GM06990 (cell line): ENCODE measurements at regions not wholly inside any gene's neighbourhood (a gene's known extent, or its start where the extent isn't known, plus 50 kb on each side); places are given as distances from the start of the nearest gene placed in this dataset.

Experiments used
- DNase-seq: peaks from one replicate; pipeline ENCODE4 v3.0.0-alpha.2; 2011; ENCODE audit not compliant: insufficient read length; ENCODE audit errors: extremely low read depth
- H3K27me3 ChIP-seq: replicated peaks from 2 replicates; pipeline ENCODE4 v1.6.0; 2011; ENCODE audit warnings: low read length; ENCODE audit not compliant: control insufficient read depth, insufficient read depth
- H3K36me3 ChIP-seq: 2 replicates; pipeline ENCODE4 v1.5.1; 2011; ENCODE audit warnings: low read length; ENCODE audit not compliant: control insufficient read depth, insufficient read depth
- H3K4me3 ChIP-seq: replicated peaks from 2 replicates; pipeline ENCODE4 v1.5.1; 2011; ENCODE audit warnings: low read depth, mild to moderate bottlenecking, control low read depth, low read length
- TF ChIP-seq, protein P1 (sequence below): IDR thresholded peaks from 2 replicates; pipeline ENCODE4 v1.5.1; 2011; ENCODE audit warnings: low read length, control low read depth, mild to moderate bottlenecking, inconsistent platforms; ENCODE audit not compliant: insufficient read depth, poor library complexity, severe bottlenecking

DNA sequence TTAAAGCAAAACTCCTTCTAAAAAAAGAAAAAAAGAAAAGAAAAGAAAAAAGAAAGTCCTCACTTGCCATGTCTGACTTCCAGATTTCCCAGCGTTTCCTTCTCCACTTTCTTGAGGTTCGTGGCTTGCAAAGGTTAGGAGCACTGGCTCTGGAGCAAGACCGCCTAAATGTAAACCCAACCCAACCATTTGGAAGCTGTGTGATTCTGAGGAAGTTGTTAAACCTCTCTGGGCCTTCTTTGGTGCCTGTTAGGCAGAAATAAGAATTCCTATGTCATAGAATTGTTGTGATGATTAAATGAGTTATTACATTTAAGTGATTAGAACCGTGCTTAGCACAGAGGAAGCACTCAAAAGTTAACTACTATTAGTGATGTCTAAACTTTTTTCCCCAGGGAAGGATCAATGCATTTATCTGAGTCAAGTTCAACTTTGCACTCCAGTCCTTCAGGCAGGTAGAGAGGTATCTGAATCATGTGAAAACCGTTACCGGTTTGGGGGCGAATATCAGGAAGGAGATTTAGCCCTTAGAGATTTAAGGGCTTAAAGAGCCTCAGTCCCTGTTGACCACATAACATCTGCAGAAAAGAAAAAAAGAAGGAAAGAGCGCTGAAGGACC, 78.3 kb upstream of the HES1 start:
- TF ChIP-seq, protein P1, sequence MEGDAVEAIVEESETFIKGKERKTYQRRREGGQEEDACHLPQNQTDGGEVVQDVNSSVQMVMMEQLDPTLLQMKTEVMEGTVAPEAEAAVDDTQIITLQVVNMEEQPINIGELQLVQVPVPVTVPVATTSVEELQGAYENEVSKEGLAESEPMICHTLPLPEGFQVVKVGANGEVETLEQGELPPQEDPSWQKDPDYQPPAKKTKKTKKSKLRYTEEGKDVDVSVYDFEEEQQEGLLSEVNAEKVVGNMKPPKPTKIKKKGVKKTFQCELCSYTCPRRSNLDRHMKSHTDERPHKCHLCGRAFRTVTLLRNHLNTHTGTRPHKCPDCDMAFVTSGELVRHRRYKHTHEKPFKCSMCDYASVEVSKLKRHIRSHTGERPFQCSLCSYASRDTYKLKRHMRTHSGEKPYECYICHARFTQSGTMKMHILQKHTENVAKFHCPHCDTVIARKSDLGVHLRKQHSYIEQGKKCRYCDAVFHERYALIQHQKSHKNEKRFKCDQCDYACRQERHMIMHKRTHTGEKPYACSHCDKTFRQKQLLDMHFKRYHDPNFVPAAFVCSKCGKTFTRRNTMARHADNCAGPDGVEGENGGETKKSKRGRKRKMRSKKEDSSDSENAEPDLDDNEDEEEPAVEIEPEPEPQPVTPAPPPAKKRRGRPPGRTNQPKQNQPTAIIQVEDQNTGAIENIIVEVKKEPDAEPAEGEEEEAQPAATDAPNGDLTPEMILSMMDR: no peak
- H3K4me3 ChIP-seq: peak overlapping the region; percentile 51
- H3K27me3 ChIP-seq: no peaks in the 10 kb centered on the region
- no peaks in the 10 kb centered on the region for H3K36me3 ChIP-seq
- DNase-seq: no peak

DNA sequence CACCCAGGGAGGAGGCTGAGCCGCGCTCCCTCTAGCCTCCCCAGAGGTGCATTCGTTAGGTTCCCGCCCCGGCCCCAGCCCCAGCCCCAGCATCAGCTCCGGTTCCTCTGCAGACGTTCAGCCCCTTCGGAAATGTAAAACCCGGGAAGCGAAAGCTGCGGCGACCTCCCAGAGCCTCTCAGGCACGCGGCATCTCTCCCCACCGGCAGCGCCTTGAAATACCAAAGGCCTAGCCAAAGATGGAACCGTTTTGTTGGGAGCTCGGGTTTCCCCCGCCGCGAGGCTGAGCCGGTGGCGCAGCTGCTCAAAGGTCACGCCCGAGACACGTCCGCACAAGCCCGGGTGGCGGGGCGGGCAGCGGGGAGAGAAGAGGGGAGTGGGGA, 77.8 kb upstream of the HES1 start:
- DNase-seq: peak; percentile 70
- TF ChIP-seq, protein P1: no peak

DNA sequence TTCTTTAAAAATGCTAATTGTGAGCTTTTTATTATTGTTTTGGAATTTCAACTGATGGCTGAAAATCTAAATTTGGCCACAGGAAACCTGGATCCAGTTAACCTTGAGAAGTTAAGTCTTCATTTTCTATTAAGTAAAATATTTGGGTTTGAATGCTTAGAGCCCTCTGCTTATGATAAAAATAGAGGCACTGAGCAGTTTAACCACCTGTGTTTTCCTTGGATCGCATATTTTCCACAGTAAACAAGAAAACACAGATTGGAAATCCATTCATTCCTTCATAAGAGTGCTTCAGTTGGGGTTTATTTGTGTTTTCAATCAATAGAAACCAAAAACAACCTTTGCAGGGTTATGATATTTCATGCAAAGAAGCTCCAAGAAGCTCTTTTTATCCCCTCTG, 77.2 kb upstream of the HES1 start:
- DNase-seq: no peak
- Histone ChIP-seq H3K4me3 (no peak overlapping the region), H3K27me3 (no peaks in the 10 kb centered on the region), H3K36me3 (no peaks in the 10 kb centered on the region)
- TF ChIP-seq, protein P1: no peak

More for the DNA sequence above, 77.8 kb upstream of the HES1 start:
- Histone ChIP-seq H3K27me3 (no peaks in the 10 kb centered on the region), H3K4me3 (peak overlapping the region; percentile 51), H3K36me3 (no peaks in the 10 kb centered on the region)

DNA sequence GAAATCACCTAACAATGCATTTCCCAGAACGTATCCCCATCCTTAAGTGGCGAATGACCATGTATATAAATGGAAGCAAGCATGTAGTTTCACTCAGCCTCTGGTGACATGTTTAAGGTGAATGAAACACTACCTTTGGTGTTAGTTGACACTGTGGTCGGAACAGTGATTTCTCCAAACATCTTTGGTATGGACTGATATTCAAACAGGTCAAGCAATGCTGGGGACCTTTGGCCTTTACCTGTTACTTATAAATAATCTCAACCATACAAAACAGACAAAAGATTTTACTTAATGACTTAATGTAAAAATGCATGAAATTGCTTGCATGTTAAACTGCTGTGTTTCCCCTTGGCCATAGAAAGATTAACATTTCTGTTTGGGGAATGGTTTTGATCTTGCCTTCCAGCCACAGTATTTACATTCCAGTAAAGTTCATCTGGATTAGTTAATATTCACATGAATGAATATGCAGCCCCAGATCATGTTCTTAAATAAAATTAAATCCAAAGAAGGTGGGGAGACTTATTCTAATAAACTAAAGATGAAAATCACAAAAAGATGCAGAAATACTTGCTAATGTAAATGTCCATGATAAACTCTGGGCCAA, 74.4 kb upstream of the HES1 start:
- H3K36me3 ChIP-seq: no peaks in the 10 kb centered on the region
- TF ChIP-seq, protein P1: no peak
- no peaks in the 10 kb centered on the region for H3K27me3 ChIP-seq
- no peak overlapping the region for H3K4me3 ChIP-seq
- no peak for DNase-seq

DNA sequence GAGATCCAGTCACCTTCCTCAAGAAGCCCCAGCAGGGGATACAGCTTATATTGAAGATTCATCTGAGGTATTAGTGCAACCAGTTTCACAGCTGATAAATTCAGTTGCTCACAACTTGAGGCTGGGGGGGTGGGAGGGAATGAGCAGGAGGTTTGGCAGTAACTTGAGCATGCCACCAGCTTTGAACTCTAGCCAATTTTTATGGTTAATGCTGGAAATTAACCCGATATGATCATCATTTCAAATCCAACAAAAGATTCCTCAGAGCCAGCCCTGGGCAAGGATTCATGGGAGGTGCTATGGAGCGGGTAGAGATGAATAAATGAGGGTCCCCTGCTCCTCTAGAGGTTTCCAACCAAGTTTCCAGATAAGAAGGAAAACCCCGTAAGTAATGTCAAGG, 73.1 kb upstream of the HES1 start:
- Histone ChIP-seq H3K36me3 (no peaks in the 10 kb centered on the region), H3K27me3 (no peaks in the 10 kb centered on the region), H3K4me3 (no peak overlapping the region)
- DNase-seq: no peak
- TF ChIP-seq, protein P1: no peak
